Adrenal gland (tissue), 9 donors: ENCODE measurements at regions not wholly inside any gene's neighbourhood (a gene's known extent, or its start where the extent isn't known, plus 50 kb on each side); places are given as distances from the start of the nearest gene placed in this dataset.

Experiments used
- DNase-seq, 7 donors: peaks; one replicate each; pipeline ENCODE4 v3.0.0-alpha.2; 2019 to 2020
- H3K27ac ChIP-seq, 5 donors: fragments of 200-600 bp; sonication (generic) in 4 of 5; 1 replicate in 3 of 5; 2 replicates in 2 of 5; pipeline versions ENCODE4 v1.5.1 to v1.8.0; 2016 to 2020; ENCODE audit warnings: mild to moderate bottlenecking in 1 of 5
- H3K27me3 ChIP-seq: fragments of 200-600 bp; 2 replicates; pipeline ENCODE4 v1.8.0; 2021
- H3K36me3 ChIP-seq, 2 donors: fragments of 200-600 bp; replicated peaks in 1 of 2; 1 replicate in 1 of 2; 2 replicates in 1 of 2; pipeline versions ENCODE4 v1.5.1 to v1.8.0; 2018 to 2022
- H3K4me1 ChIP-seq, 2 donors: fragments of 200-600 bp; replicated peaks in 1 of 2; 1 replicate in 1 of 2; 2 replicates in 1 of 2; pipeline versions ENCODE4 v1.5.1 to v1.8.0; 2018 to 2021
- H3K4me3 ChIP-seq, 4 donors: fragments of 200-600 bp; sonication (generic) in 3 of 4; one replicate each; pipeline ENCODE4 v1.5.1; 2016 to 2018
- H3K9me3 ChIP-seq, 3 donors: fragments of 200-600 bp; sonication (generic) in 1 of 3; replicated peaks in 1 of 3; 1 replicate in 2 of 3; 2 replicates in 1 of 3; pipeline versions ENCODE4 v1.5.1 to v1.8.0; 2016 to 2021
- POLR2A ChIP-seq, 2 donors: fragments of 450-650 bp; IDR thresholded peaks; one replicate each; pipeline ENCODE4 v1.6.1; 2017; ENCODE audit warnings: antibody characterized with exemption in 2 of 2, mild to moderate bottlenecking in 2 of 2, moderate library complexity in 1 of 2
- WGBS, 4 donors: extraction: QIAGEN DNeasy Blood & Tissue Kit in 2 of 4; methylation state at CpG; one replicate each; pipeline versions ENCODE4 v1.1.5 to v1.1.7; 2013 to 2017; 5-methylcytosine and 5-hydroxymethylcytosine counted together
- intact Hi-C, 2 donors: fragments of 100-400 bp; cut with DNase I; formaldehyde crosslinking; loops; one replicate each; pipeline versions ENCODE4 v1.14.1 to v1.15.0; 2022 to 2023
- TF ChIP-seq, protein P1 (sequence below), 6 experiments: fragments of 450-650 bp in 4 of 6; fragments of 200-600 bp in 2 of 6; sonication (generic) in 1 of 6; IDR thresholded peaks; 1 replicate in 5 of 6; 2 replicates in 1 of 6; pipeline versions ENCODE4 v1.5.1 to v1.8.0; 2016 to 2021; ENCODE audit warnings: antibody characterized with exemption in 6 of 6, mild to moderate bottlenecking in 2 of 6, moderate library complexity in 1 of 6
- donor health status: healthy with polysubstance abuse.
- donor health status: Bipolar disorder and iron deficiency.
- donor health status: DM: yes; HTN: yes; CAD: no.
- donor health status: DM: no; HTN: no; CAD: no.
- donor health status: DM: no; HTN: no; CAD: no.

DNA sequence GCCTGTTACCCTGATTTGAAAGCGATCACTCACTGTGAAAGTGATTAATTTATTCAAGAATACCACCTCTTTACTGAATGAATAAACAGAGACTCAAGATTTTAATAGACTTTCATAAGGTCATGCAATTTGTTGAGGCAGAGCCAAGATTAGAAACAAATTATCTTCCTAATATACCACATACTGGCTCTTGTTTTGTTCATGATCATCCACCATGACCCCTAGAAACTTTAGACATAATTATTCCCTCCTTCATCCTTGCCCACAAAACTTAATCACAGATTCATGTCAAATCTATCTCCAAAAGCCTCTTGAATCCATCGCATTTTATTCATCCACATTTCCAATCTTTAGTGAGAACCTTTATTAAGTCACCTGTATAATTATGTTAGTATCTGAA lies 152.3 kb downstream of the ATXN7L3B start:
- TF ChIP-seq, protein P1, sequence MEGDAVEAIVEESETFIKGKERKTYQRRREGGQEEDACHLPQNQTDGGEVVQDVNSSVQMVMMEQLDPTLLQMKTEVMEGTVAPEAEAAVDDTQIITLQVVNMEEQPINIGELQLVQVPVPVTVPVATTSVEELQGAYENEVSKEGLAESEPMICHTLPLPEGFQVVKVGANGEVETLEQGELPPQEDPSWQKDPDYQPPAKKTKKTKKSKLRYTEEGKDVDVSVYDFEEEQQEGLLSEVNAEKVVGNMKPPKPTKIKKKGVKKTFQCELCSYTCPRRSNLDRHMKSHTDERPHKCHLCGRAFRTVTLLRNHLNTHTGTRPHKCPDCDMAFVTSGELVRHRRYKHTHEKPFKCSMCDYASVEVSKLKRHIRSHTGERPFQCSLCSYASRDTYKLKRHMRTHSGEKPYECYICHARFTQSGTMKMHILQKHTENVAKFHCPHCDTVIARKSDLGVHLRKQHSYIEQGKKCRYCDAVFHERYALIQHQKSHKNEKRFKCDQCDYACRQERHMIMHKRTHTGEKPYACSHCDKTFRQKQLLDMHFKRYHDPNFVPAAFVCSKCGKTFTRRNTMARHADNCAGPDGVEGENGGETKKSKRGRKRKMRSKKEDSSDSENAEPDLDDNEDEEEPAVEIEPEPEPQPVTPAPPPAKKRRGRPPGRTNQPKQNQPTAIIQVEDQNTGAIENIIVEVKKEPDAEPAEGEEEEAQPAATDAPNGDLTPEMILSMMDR (IDR thresholded peaks at IDR 0.05) = no peak
- no peak for TF ChIP-seq POLR2A (IDR thresholded peaks at IDR 0.05)
- 72 to 86% (median 76%) methylated on average over 2 of the region's 2 CpGs for WGBS, 4 donors
- Histone ChIP-seq H3K27ac (no peak overlapping the region), H3K4me3 (no peak overlapping the region), H3K36me3 (no peaks in the 10 kb centered on the region), H3K27me3 (no peaks in the 10 kb centered on the region), H3K4me1 (no peaks in the 10 kb centered on the region), H3K9me3 (no peaks in the 10 kb centered on the region)
- intact Hi-C loops = no loop called here
- no peak for DNase-seq

DNA sequence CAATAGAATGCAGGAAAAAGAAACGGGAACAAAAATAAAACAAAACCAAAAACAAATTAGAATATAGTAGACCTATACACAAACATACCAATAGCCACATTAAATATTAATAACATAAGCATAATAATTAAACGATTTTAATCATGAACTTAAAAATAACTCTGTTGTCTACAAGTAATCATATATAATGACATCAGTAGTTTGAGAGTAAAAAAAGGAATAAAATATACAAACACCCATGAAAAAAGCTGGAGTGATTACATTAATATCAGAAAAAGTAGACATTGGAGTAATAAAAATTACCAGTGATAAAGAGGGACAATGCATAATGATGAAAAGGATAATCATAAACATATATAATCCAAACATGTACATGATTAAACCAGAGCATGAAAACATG lies 181.8 kb downstream of the ATXN7L3B start:
- no peak for TF ChIP-seq POLR2A (IDR thresholded peaks at IDR 0.05)
- TF ChIP-seq, protein P1 (IDR thresholded peaks at IDR 0.05) = no peak
- Histone ChIP-seq H3K36me3 (no peaks in the 10 kb centered on the region), H3K4me1 (no peaks in the 10 kb centered on the region), H3K27me3 (no peaks in the 10 kb centered on the region), H3K4me3 (no peak overlapping the region), H3K27ac (no peak overlapping the region), H3K9me3 (no peaks in the 10 kb centered on the region)
- DNase-seq = no peak
- WGBS, 4 donors = 60 to 86% (median 71%) methylated on average over 2 of the region's 2 CpGs
- intact Hi-C loops = no loop called here

DNA sequence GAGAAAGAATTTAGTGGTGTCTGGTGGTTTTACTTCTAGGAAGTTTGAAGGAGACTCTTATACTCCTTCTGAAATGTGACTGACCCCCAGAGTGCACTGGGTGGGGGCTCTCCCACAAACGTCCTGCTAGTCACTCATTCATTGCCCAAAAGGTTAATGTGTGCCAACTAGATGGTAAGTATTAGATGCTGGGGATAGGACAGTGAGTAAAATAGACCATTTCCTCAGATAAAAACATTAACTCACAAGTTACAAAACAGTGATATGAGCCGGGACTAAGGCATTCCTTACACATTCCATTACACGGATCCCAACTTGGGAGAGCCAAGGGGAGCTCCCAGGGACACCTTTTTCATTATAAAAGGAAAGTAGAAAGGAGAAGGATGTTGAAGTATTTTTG lies 185.1 kb downstream of the ATXN7L3B start:
- Histone ChIP-seq H3K27me3 (no peaks in the 10 kb centered on the region), H3K4me1 (no peaks in the 10 kb centered on the region), H3K4me3 (no peak overlapping the region), H3K36me3 (no peaks in the 10 kb centered on the region), H3K27ac (no peak overlapping the region), H3K9me3 (no peaks in the 10 kb centered on the region)
- WGBS, 4 donors = 41 to 53% (median 50%) methylated on average over 3 of the region's 3 CpGs
- TF ChIP-seq POLR2A (IDR thresholded peaks at IDR 0.05) = no peak
- TF ChIP-seq, protein P1 (IDR thresholded peaks at IDR 0.05) = no peak
- DNase-seq = no peak
- intact Hi-C loops = no loop called here

DNA sequence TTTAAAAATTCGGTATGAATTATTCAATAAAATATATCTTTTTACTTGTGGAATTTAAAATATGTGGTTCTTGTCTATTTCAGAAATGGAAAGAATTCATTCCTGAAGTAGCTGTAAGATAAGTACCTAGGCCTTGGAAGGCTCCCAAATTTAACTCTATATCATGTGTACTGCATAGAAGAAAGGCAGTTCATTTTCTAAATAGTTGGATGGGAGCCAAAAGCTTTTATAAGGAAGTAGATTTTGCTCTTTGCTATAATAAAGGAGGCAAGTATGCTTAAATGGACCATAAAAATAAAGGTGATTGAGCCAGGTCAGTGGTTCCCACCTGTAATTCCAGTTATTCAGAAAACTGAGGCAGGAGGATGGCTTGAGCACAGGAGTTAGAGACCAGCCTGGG lies 187.5 kb downstream of the ATXN7L3B start:
- TF ChIP-seq POLR2A (IDR thresholded peaks at IDR 0.05) = no peak
- TF ChIP-seq, protein P1 (IDR thresholded peaks at IDR 0.05) = no peak
- WGBS, 4 donors = 53 to 69% (median 66%) methylated on average over 1 of the region's 1 CpG

More for the DNA sequence above, 187.5 kb downstream of the ATXN7L3B start:
- Histone ChIP-seq H3K4me1 (no peaks in the 10 kb centered on the region), H3K27ac (no peak overlapping the region), H3K27me3 (no peaks in the 10 kb centered on the region), H3K36me3 (no peaks in the 10 kb centered on the region), H3K9me3 (no peaks in the 10 kb centered on the region), H3K4me3 (no peak overlapping the region)
- intact Hi-C loops = no loop called here
- no peak for DNase-seq
